NCI-H1105 (cell line): ENCODE measurements at regions not wholly inside any gene's neighbourhood (a gene's known extent, or its start where the extent isn't known, plus 50 kb on each side); places are given as distances from the start of the nearest gene placed in this dataset.

Source experiments
- DNase-seq: peaks from one replicate; lab custom pipeline; 2025; lab: John Stamatoyannopoulos, UW

- DNase-seq: no peak
Observed at GRCh38 chr1:38571726-38572125, 287.8 kb downstream of the RRAGC start.

- DNase-seq: no peak
Observed at GRCh38 chr1:38570657-38570975, 289.0 kb downstream of the RRAGC start.

GRCh38 chr1:38569932-38570656, 289.5 kb downstream of the RRAGC start:
- DNase-seq: no peak

- DNase-seq: no peak
Observed at GRCh38 chr1:38568061-38568857, 291.3 kb downstream of the RRAGC start.

GRCh38 chr1:38567401-38567800, 292.2 kb downstream of the RRAGC start:
- no peak for DNase-seq

GRCh38 chr1:38565020-38565491, 294.5 kb downstream of the RRAGC start:
- DNase-seq: no peak

- no peak for DNase-seq
Observed at GRCh38 chr1:38563942-38564735, 295.4 kb downstream of the RRAGC start.

- DNase-seq: no peak
Observed at GRCh38 chr1:38561725-38562124, 297.8 kb downstream of the RRAGC start.

GRCh38 chr1:38561110-38561509, 298.5 kb downstream of the RRAGC start:
- no peak for DNase-seq

- no peak for DNase-seq
Observed at GRCh38 chr1:38560457-38560856, 299.1 kb downstream of the RRAGC start.

GRCh38 chr1:38559446-38560165, 300.0 kb downstream of the RRAGC start:
- no peak for DNase-seq

GRCh38 chr1:38558500-38559445, 300.8 kb downstream of the RRAGC start:
- DNase-seq: no peak

- DNase-seq: no peak
Observed at GRCh38 chr1:38558055-38558454, 301.5 kb downstream of the RRAGC start.

GRCh38 chr1:38555594-38555993, 304.0 kb downstream of the RRAGC start:
- no peak for DNase-seq

GRCh38 chr1:38555130-38555529, 304.4 kb downstream of the RRAGC start:
- no peak for DNase-seq

- no peak for DNase-seq
Observed at GRCh38 chr1:38551318-38552307, 308.0 kb downstream of the RRAGC start.

GRCh38 chr1:38549191-38549590, 310.4 kb downstream of the RRAGC start:
- no peak for DNase-seq

- DNase-seq: no peak
Observed at GRCh38 chr1:38547321-38547720, 312.3 kb downstream of the RRAGC start.

- no peak for DNase-seq
Observed at GRCh38 chr1:38546636-38547035, 312.9 kb downstream of the RRAGC start.

GRCh38 chr1:38541223-38541622, 318.3 kb downstream of the RRAGC start:
- DNase-seq: no peak
